ENCODE measurements at regions not wholly inside any gene's neighbourhood (a gene's known extent, or its start where the extent isn't known, plus 50 kb on each side); places are given as distances from the start of the nearest gene placed in this dataset.
"Not testable (repeated sequence)": the region's sequence is repeated elsewhere in the genome, so short reads cannot be mapped to it uniquely, and the experiment has no call there.

GRCh38 chr4:38529189-38530115 lies 134.5 kb upstream of the KLF3 start:
- peak; percentile 80 for DNase-seq

GRCh38 chr4:38530486-38530885 lies 133.5 kb upstream of the KLF3 start:
- DNase-seq: no peak

- DNase-seq: no peak
These were observed 132.8 kb upstream of the KLF3 start for GRCh38 chr4:38531141-38531727.

GRCh38 chr4:38532908-38533499 lies 131.0 kb upstream of the KLF3 start:
- DNase-seq: no peak

- DNase-seq: no peak
These were observed 129.5 kb upstream of the KLF3 start for GRCh38 chr4:38534344-38535045.

GRCh38 chr4:38535071-38535470 lies 128.9 kb upstream of the KLF3 start:
- not testable (repeated sequence) for DNase-seq

- DNase-seq: no peak
These were observed 128.3 kb upstream of the KLF3 start for GRCh38 chr4:38535717-38536116.

GRCh38 chr4:38536716-38537115 lies 127.3 kb upstream of the KLF3 start:
- DNase-seq: no peak

- no peak for DNase-seq
These were observed 126.3 kb upstream of the KLF3 start for GRCh38 chr4:38537666-38538065.

- no peak for DNase-seq
These were observed 125.5 kb upstream of the KLF3 start for GRCh38 chr4:38538517-38538916.

- no peak for DNase-seq
These were observed 124.5 kb upstream of the KLF3 start for GRCh38 chr4:38539501-38539900.

GRCh38 chr4:38547052-38547451 lies 116.9 kb upstream of the KLF3 start:
- DNase-seq: no peak

GRCh38 chr4:38548256-38548655 lies 115.7 kb upstream of the KLF3 start:
- DNase-seq: no peak

GRCh38 chr4:38559374-38559773 lies 104.6 kb upstream of the KLF3 start:
- DNase-seq: no peak

GRCh38 chr4:38560340-38560739 lies 103.7 kb upstream of the KLF3 start:
- no peak for DNase-seq

- DNase-seq: peak; percentile 42
These were observed 103.0 kb upstream of the KLF3 start for GRCh38 chr4:38560768-38561558.

GRCh38 chr4:38562751-38563198 lies 101.2 kb upstream of the KLF3 start:
- peak; percentile 39 for DNase-seq

GRCh38 chr4:38563707-38564495 lies 100.1 kb upstream of the KLF3 start:
- DNase-seq: no peak

- no peak for DNase-seq
These were observed 98.5 kb upstream of the KLF3 start for GRCh38 chr4:38565271-38566199.

- no peak for DNase-seq
These were observed 97.1 kb upstream of the KLF3 start for GRCh38 chr4:38566806-38567398.
